Chondrocyte (in vitro differentiated cells): ENCODE measurements at regions not wholly inside any gene's neighbourhood (a gene's known extent, or its start where the extent isn't known, plus 50 kb on each side); places are given as distances from the start of the nearest gene placed in this dataset.
A peak's percentile ranks its signal among the peaks of the same experiment; 100 is the strongest.

Source experiments
- DNase-seq: peaks from one replicate; pipeline ENCODE4 v3.0.0; 2021; ENCODE audit warnings: mixed read lengths, low spot score
- H3K27ac Mint-ChIP-seq: one replicate; pipeline ENCODE4 v1.8.0; 2021; ENCODE audit warnings: mild to moderate bottlenecking, moderate library complexity, mixed read lengths; ENCODE audit not compliant: unreplicated experiment
- H3K27me3 Mint-ChIP-seq: 2 replicates; pipeline ENCODE4 v1.8.0; 2021; ENCODE audit warnings: low read depth, mixed read lengths
- H3K36me3 Mint-ChIP-seq: 2 replicates; pipeline ENCODE4 v1.8.0; 2021; ENCODE audit warnings: low read depth, mixed read lengths
- H3K4me1 Mint-ChIP-seq: 2 replicates; pipeline ENCODE4 v1.8.0; 2021; ENCODE audit warnings: low read depth, mild to moderate bottlenecking, mixed read lengths
- H3K4me3 Mint-ChIP-seq: one replicate; pipeline ENCODE4 v1.8.0; 2021; ENCODE audit warnings: mild to moderate bottlenecking, moderate library complexity, mixed read lengths; ENCODE audit not compliant: unreplicated experiment
- H3K9me3 Mint-ChIP-seq: 2 replicates; pipeline ENCODE4 v1.8.0; 2021; ENCODE audit warnings: low read depth, mixed read lengths
- TF ChIP-seq, protein P1 (sequence below): fragments of 200-600 bp; sonication (generic); IDR thresholded peaks from 2 replicates; pipeline ENCODE4 v1.5.0; 2021; ENCODE audit warnings: antibody characterized with exemption, mild to moderate bottlenecking, moderate library complexity

DNA sequence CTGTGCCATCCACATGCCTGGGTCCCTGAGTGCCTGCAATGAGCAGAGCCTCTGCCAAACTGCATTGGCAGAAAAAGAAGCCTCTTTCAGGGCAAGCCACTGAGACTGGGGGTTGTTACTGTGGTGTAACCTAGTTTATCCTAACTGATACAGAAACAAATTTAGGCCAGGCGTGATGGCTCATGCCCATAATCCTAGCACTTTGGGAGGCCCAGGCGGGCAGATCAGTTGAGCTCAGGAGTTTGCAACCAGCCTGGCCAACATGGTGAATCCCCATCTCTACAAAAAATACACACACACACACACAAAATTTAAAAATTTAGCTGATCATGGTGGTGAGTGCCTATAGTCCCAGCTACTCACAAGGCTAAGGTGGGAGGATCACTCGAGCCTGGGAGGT lies 221.6 kb downstream of the TBC1D2B start:
- Mint-ChIP-seq H3K4me3 (no peak overlapping the region), H3K9me3 (no peaks in the 10 kb centered on the region), H3K36me3 (no peaks in the 10 kb centered on the region), H3K4me1 (peaks cover 7% of the 10 kb centered on the region), H3K27me3 (peaks cover 30% of the 10 kb centered on the region), H3K27ac (no peak overlapping the region)
- DNase-seq = peak; percentile 24
- TF ChIP-seq, protein P1, sequence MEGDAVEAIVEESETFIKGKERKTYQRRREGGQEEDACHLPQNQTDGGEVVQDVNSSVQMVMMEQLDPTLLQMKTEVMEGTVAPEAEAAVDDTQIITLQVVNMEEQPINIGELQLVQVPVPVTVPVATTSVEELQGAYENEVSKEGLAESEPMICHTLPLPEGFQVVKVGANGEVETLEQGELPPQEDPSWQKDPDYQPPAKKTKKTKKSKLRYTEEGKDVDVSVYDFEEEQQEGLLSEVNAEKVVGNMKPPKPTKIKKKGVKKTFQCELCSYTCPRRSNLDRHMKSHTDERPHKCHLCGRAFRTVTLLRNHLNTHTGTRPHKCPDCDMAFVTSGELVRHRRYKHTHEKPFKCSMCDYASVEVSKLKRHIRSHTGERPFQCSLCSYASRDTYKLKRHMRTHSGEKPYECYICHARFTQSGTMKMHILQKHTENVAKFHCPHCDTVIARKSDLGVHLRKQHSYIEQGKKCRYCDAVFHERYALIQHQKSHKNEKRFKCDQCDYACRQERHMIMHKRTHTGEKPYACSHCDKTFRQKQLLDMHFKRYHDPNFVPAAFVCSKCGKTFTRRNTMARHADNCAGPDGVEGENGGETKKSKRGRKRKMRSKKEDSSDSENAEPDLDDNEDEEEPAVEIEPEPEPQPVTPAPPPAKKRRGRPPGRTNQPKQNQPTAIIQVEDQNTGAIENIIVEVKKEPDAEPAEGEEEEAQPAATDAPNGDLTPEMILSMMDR = no peak

DNA sequence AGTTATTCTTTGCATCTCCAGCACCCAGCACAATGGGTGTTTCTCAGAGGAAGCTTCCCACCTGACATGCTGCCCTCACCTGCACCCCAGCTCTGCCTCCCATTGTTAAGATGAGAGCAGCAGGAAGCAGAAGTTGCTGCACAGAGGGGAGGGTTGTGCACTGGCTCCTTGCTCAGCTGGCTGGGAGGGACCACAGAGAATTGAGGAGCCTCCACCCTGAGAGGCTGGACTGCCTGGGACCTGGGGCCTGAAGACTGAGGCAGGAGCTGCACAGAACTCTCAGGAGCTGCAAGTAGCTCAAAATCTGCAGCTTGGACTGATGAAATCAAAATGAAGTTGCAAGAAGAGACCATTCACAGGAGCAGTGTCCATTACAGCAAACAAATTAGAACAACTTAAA lies 222.3 kb upstream of the LINGO1 start:
- H3K4me3 Mint-ChIP-seq = no peak overlapping the region
- H3K27ac Mint-ChIP-seq = no peak overlapping the region
- TF ChIP-seq, protein P1 = no peak
- H3K9me3 Mint-ChIP-seq = peaks cover 4% of the 10 kb centered on the region
- H3K4me1 Mint-ChIP-seq = peaks cover 7% of the 10 kb centered on the region
- DNase-seq = peak; percentile 37
- H3K27me3 Mint-ChIP-seq = peaks cover 30% of the 10 kb centered on the region
- H3K36me3 Mint-ChIP-seq = no peaks in the 10 kb centered on the region

DNA sequence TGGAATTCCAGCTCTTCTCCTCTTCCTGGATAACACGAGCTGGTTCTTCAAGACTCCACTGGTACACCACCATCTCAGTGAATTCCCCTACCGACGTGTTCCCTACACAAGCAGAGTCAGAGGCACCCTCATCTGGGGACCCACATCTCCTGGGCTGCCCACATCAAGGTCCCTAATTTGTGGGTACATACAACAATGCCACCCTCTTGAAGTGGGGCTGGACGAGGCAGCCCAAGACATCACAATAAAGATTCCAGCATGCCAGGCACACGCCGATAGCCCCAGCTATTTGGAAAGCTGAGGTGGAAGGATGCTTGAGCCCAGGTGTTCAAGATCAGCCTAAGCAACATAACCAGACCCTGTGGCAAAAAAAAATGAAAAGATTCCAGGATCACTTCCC lies 221.2 kb upstream of the LINGO1 start:
- Mint-ChIP-seq H3K4me1 (peaks cover 4% of the 10 kb centered on the region), H3K27me3 (peaks cover 33% of the 10 kb centered on the region), H3K36me3 (peaks cover 2% of the 10 kb centered on the region), H3K27ac (no peak overlapping the region), H3K9me3 (peaks cover 8% of the 10 kb centered on the region), H3K4me3 (no peak overlapping the region)
- DNase-seq = no peak
- TF ChIP-seq, protein P1 = no peak

- no peak overlapping the region for H3K27ac Mint-ChIP-seq
- H3K27me3 Mint-ChIP-seq = peaks cover 39% of the 10 kb centered on the region
- H3K4me1 Mint-ChIP-seq = peaks cover 4% of the 10 kb centered on the region
- no peak overlapping the region for H3K4me3 Mint-ChIP-seq
- TF ChIP-seq, protein P1 = no peak
- peaks cover 9% of the 10 kb centered on the region for H3K9me3 Mint-ChIP-seq
- H3K36me3 Mint-ChIP-seq = peaks cover 2% of the 10 kb centered on the region
- no peak for DNase-seq
These were observed 220.3 kb upstream of the LINGO1 start for GRCh38 chr15:77853008-77853328.

- H3K4me3 Mint-ChIP-seq = no peak overlapping the region
- peaks cover 9% of the 10 kb centered on the region for H3K9me3 Mint-ChIP-seq
- no peak overlapping the region for H3K27ac Mint-ChIP-seq
- peaks cover 2% of the 10 kb centered on the region for H3K36me3 Mint-ChIP-seq
- TF ChIP-seq, protein P1 = no peak
- H3K4me1 Mint-ChIP-seq = peaks cover 4% of the 10 kb centered on the region
- DNase-seq = peak; percentile 62
- H3K27me3 Mint-ChIP-seq = peaks cover 42% of the 10 kb centered on the region
These were observed 219.7 kb upstream of the LINGO1 start for GRCh38 chr15:77852241-77853007.
